ENCODE measurements at regions not wholly inside any gene's neighbourhood (a gene's known extent, or its start where the extent isn't known, plus 50 kb on each side); places are given as distances from the start of the nearest gene placed in this dataset.

DNA sequence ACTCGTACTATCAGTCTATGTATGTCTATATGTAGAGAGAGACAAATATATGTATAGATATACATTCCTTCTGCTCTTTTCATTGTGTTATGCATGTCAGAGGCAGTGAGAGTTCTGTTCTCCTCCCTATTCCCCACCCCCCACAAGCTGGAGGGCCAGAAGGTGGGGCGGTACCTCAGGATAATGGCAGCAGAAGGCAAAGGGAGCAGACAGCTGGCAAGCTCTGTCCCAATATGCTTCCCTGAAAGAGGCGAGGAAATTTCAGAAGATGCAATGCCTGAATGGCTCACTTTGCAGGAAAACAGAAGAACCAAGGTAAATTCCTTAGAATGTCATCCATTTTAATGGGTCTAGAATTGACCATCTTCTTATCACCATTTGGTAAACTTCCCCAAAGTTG, 114.4 kb downstream of the NAA11 start:
- intact Hi-C loops (cut with micrococcal nuclease): loop anchor here (5.0 kb wide), 3 partner anchors 106 to 259 kb away; no protein-coding TSS in a partner anchor
- Histone ChIP-seq H3K27ac (ENCODE audit: extremely low read depth, low read depth, low read length) (peak overlapping the region; percentile 95), H2AFZ (ENCODE audit: low read depth, low read length) (peak overlapping the region; percentile 78), H3K9me1 (ENCODE audit: control insufficient read depth, insufficient read depth, low read length) (no peaks in the 10 kb centered on the region), H3K79me2 (ENCODE audit: control insufficient read depth, insufficient read depth, low read length) (peaks cover 55% of the 10 kb centered on the region), H4K20me1 (replicated peaks; ENCODE audit: control insufficient read depth, insufficient read depth, low read length) (no peaks in the 10 kb centered on the region), H3K4me1 (replicated peaks in 1 of 2; ENCODE audit: control insufficient read depth in 2 of 2, insufficient read depth in 2 of 2, low read length in 2 of 2) (peaks cover 4 to 32% of the 10 kb centered on the region in 2 experiments; a peak in 3 of 5 replicates), H3K4me2 (ENCODE audit: insufficient read depth, low read length) (peak overlapping the region; percentile 89), H3K9ac (ENCODE audit: insufficient read depth in 1 of 2, low read depth in 2 of 2, low read length in 2 of 2) (peak overlapping the region; percentile 56 to 86; a peak in 3 of 4 replicates), H3K27me3 (ENCODE audit: control insufficient read depth in 2 of 2, insufficient read depth in 2 of 2, low read length in 2 of 2) (no peaks in the 10 kb centered on the region), H3K4me3 (peak overlapping the region; percentile 42), H3K36me3 (ENCODE audit: control insufficient read depth, insufficient read depth, low read length) (peaks cover 14% of the 10 kb centered on the region), H3K9me3 (replicated peaks; ENCODE audit: control insufficient read depth, insufficient read depth, low read depth, low read length) (peaks cover 7% of the 10 kb centered on the region)
- DNase-seq (ENCODE audit: extremely low read depth in 1 of 4, low spot score in 3 of 4): peak in 2 of 4 experiments; percentile 64 to 89
- ChIA-PET CTCF (ENCODE audit: low intra/inter-chr PET ratio) (no interaction called here), POLR2A (interaction anchor here (3.6 kb wide), 1 partner anchor 12 kb away, joined by 13 read pairs; no protein-coding TSS in a partner anchor)
- in situ Hi-C loops (cut with MboI): no loop called here
- peak; percentile 77 for FAIRE-seq
- peak; percentile 84 for ATAC-seq
- 0% methylated on average over 3 of the region's 3 CpGs for WGBS (ENCODE audit: insufficient coverage, low coverage, missing lambda C conversion rate)
- no TSS peak for BruUV-seq (replicated peaks)
- 0 out of 2 replicates have a peak, but pooled peaks have one; percentile 21 for TF ChIP-seq L3MBTL2 (IDR thresholded peaks at IDR 0.05)
- no peak for TF ChIP-seq ZNF584 (CRISPR knock-in tag; IDR thresholded peaks at IDR 0.05; ENCODE audit: low read depth)
- TF ChIP-seq, protein P1, sequence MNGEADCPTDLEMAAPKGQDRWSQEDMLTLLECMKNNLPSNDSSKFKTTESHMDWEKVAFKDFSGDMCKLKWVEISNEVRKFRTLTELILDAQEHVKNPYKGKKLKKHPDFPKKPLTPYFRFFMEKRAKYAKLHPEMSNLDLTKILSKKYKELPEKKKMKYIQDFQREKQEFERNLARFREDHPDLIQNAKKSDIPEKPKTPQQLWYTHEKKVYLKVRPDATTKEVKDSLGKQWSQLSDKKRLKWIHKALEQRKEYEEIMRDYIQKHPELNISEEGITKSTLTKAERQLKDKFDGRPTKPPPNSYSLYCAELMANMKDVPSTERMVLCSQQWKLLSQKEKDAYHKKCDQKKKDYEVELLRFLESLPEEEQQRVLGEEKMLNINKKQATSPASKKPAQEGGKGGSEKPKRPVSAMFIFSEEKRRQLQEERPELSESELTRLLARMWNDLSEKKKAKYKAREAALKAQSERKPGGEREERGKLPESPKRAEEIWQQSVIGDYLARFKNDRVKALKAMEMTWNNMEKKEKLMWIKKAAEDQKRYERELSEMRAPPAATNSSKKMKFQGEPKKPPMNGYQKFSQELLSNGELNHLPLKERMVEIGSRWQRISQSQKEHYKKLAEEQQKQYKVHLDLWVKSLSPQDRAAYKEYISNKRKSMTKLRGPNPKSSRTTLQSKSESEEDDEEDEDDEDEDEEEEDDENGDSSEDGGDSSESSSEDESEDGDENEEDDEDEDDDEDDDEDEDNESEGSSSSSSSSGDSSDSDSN (IDR thresholded peaks at IDR 0.05; ENCODE audit: borderline replicate concordance in 1 of 2, low read depth in 2 of 2, low read length in 2 of 2): peak in 1 of 2 experiments; percentile 59; a peak in 1 of 4 replicates
- TF ChIP-seq SMAD4 (CRISPR knock-in tag; conservative IDR thresholded peaks at IDR 0.05): peak; percentile 65
- peak; percentile 53; the same call in 1 of the 2 replicates for TF ChIP-seq TEAD4 (IDR thresholded peaks at IDR 0.05; ENCODE audit: low read length)
- TF ChIP-seq TEAD4 (CRISPR knock-in tag; IDR thresholded peaks at IDR 0.05; ENCODE audit: borderline replicate concordance): no peak
- peak; percentile 80; the same call in 1 of the 2 replicates for TF ChIP-seq OTX1 (CRISPR knock-in tag; IDR thresholded peaks at IDR 0.05)
- TF ChIP-seq ILF3 (IDR thresholded peaks at IDR 0.05; ENCODE audit: borderline replicate concordance): no peak
- TF ChIP-seq ZNF41 (CRISPR knock-in tag; conservative IDR thresholded peaks at IDR 0.05): 0 out of 2 replicates have a peak, but pooled peaks have one; percentile 65
- TF ChIP-seq, protein P2, sequence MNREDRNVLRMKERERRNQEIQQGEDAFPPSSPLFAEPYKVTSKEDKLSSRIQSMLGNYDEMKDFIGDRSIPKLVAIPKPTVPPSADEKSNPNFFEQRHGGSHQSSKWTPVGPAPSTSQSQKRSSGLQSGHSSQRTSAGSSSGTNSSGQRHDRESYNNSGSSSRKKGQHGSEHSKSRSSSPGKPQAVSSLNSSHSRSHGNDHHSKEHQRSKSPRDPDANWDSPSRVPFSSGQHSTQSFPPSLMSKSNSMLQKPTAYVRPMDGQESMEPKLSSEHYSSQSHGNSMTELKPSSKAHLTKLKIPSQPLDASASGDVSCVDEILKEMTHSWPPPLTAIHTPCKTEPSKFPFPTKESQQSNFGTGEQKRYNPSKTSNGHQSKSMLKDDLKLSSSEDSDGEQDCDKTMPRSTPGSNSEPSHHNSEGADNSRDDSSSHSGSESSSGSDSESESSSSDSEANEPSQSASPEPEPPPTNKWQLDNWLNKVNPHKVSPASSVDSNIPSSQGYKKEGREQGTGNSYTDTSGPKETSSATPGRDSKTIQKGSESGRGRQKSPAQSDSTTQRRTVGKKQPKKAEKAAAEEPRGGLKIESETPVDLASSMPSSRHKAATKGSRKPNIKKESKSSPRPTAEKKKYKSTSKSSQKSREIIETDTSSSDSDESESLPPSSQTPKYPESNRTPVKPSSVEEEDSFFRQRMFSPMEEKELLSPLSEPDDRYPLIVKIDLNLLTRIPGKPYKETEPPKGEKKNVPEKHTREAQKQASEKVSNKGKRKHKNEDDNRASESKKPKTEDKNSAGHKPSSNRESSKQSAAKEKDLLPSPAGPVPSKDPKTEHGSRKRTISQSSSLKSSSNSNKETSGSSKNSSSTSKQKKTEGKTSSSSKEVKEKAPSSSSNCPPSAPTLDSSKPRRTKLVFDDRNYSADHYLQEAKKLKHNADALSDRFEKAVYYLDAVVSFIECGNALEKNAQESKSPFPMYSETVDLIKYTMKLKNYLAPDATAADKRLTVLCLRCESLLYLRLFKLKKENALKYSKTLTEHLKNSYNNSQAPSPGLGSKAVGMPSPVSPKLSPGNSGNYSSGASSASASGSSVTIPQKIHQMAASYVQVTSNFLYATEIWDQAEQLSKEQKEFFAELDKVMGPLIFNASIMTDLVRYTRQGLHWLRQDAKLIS (CRISPR knock-in tag; IDR thresholded peaks at IDR 0.05): 0 out of 2 replicates have a peak, but pooled peaks have one; percentile 62
- no peak for TF ChIP-seq ZNF57 (CRISPR knock-in tag; IDR thresholded peaks at IDR 0.05)
- TF ChIP-seq NFIC (IDR thresholded peaks at IDR 0.05): 0 out of 2 replicates have a peak, but pooled peaks have one; percentile 33
- TF ChIP-seq HDAC8 (tag; IDR thresholded peaks at IDR 0.05): no peak
- peak; percentile 10; the same call in 1 of the 2 replicates for TF ChIP-seq CREM (IDR thresholded peaks at IDR 0.05; ENCODE audit: low read depth)
- no peak for TF ChIP-seq ZBTB8A (IDR thresholded peaks at IDR 0.05; ENCODE audit: partially characterized antibody)

Measured in K562 (cell line).